Activated naive CD4-positive, alpha-beta T cell treated with anti-CD3 and anti-CD28 coated beads, Interleukin-2, amount 10 ng/mL, durations not matched to agents 7 days and 5 days (primary cell): ENCODE measurements at regions not wholly inside any gene's neighbourhood (a gene's known extent, or its start where the extent isn't known, plus 50 kb on each side); places are given as distances from the start of the nearest gene placed in this dataset.

Experiments used
- CTCF ChIA-PET: fragments of 350-600 bp; sonication (Branson Sonifier 250); formaldehyde crosslinking; loops from one replicate; lab custom pipeline; 2021; ENCODE audit warnings: antibody characterized with exemption; lab: Charles Lee
- DNase-seq: peaks from one replicate; pipeline ENCODE4 v3.0.0-alpha.2; 2020
- H3K27ac Mint-ChIP-seq: one replicate; pipeline ENCODE4 v1.8.0; 2021; ENCODE audit warnings: mild to moderate bottlenecking, moderate library complexity, mixed read lengths
- H3K27me3 Mint-ChIP-seq: one replicate; pipeline ENCODE4 v1.8.0; 2021; ENCODE audit warnings: mild to moderate bottlenecking, mixed read lengths
- H3K36me3 Mint-ChIP-seq: one replicate; pipeline ENCODE4 v1.8.0; 2021; ENCODE audit warnings: mixed read lengths
- H3K4me1 Mint-ChIP-seq: one replicate; pipeline ENCODE4 v1.8.0; 2021; ENCODE audit warnings: mixed read lengths
- H3K4me3 Mint-ChIP-seq: one replicate; pipeline ENCODE4 v1.8.0; 2021; ENCODE audit warnings: mild to moderate bottlenecking, moderate library complexity, mixed read lengths
- H3K9me3 Mint-ChIP-seq: one replicate; pipeline ENCODE4 v1.8.0; 2021; ENCODE audit warnings: mixed read lengths

DNA sequence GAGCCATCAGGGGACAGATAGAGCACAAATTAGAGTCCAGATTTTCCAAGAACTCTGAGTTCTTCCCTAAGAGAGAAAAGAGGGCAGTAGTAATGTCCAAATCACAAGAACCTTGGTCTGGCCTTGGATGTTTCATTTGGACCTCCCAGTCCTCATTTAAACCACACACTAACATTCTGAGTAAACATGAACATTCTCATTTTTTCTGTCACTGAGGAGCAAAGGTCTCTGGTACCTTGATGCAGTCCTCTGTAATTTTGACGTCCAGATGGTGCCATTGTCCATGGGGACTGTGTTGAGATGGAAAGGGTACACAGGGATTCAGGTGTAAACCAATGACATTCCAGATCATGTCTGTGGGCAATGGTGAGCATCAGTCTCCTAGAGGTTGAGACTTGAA is 225.4 kb upstream of the PHYHIPL start:
- H3K36me3 Mint-ChIP-seq: no peaks in the 10 kb centered on the region
- no peak overlapping the region for H3K4me3 Mint-ChIP-seq
- no peaks in the 10 kb centered on the region for H3K9me3 Mint-ChIP-seq
- DNase-seq: no peak
- CTCF ChIA-PET: interaction anchor here (1.9 kb wide), 1 partner anchor 17 kb away, joined by 8 read pairs; no protein-coding TSS in a partner anchor
- no peaks in the 10 kb centered on the region for H3K27me3 Mint-ChIP-seq
- H3K27ac Mint-ChIP-seq: no peak overlapping the region
- H3K4me1 Mint-ChIP-seq: no peaks in the 10 kb centered on the region

DNA sequence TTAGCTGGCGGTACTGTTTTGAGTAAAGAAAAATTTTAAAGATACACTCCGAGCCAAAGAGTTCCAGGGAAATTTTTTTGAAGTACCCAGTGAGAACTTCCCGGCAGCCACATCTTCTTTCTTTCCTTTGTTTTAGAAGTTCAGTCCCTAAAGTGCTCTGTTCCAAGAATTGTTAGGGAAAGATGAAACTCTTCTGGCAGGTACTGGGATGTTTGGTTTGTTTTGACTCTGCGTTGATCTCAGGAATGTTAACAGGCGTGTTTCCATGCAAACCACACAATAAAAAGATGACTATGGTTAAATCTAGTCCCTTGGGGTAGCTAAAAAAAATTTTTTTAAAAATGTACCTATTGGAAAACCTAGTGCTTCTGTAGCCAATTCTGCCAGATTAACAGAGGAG is 224.7 kb upstream of the PHYHIPL start:
- no peaks in the 10 kb centered on the region for H3K36me3 Mint-ChIP-seq
- no peak overlapping the region for H3K27ac Mint-ChIP-seq
- no peak for DNase-seq
- H3K4me1 Mint-ChIP-seq: no peaks in the 10 kb centered on the region
- CTCF ChIA-PET: interaction anchor here (1.2 to 1.9 kb wide), 3 partner anchors 16 to 671 kb away, joined by 3 to 8 read pairs (median 4); no protein-coding TSS in a partner anchor
- H3K9me3 Mint-ChIP-seq: no peaks in the 10 kb centered on the region
- no peaks in the 10 kb centered on the region for H3K27me3 Mint-ChIP-seq
- H3K4me3 Mint-ChIP-seq: no peak overlapping the region

GRCh38 chr10:58952162-58952601 is 224.3 kb upstream of the PHYHIPL start:
- CTCF ChIA-PET: interaction anchor here (0.6 to 1.9 kb wide), 5 partner anchors 16 to 1191 kb away, joined by 3 to 8 read pairs (median 3); no protein-coding TSS in a partner anchor

GRCh38 chr10:58952747-58953466 is 223.5 kb upstream of the PHYHIPL start:
- Mint-ChIP-seq H3K27ac (no peak overlapping the region), H3K9me3 (no peaks in the 10 kb centered on the region), H3K27me3 (no peaks in the 10 kb centered on the region), H3K36me3 (no peaks in the 10 kb centered on the region), H3K4me3 (no peak overlapping the region), H3K4me1 (no peaks in the 10 kb centered on the region)
- CTCF ChIA-PET: interaction anchor here (0.6 to 1.9 kb wide), 6 partner anchors 15 to 1191 kb away, joined by 3 to 8 read pairs (median 4); no protein-coding TSS in a partner anchor
- DNase-seq: peak; percentile 22

More at GRCh38 chr10:58952162-58952601, 224.3 kb upstream of the PHYHIPL start:
- Mint-ChIP-seq H3K9me3 (no peaks in the 10 kb centered on the region), H3K4me3 (no peak overlapping the region), H3K36me3 (no peaks in the 10 kb centered on the region), H3K4me1 (no peaks in the 10 kb centered on the region), H3K27me3 (no peaks in the 10 kb centered on the region), H3K27ac (no peak overlapping the region)
- no peak for DNase-seq

GRCh38 chr10:58954178-58954577 is 222.3 kb upstream of the PHYHIPL start:
- H3K4me3 Mint-ChIP-seq: no peak overlapping the region
- H3K4me1 Mint-ChIP-seq: no peaks in the 10 kb centered on the region
- DNase-seq: no peak
- H3K36me3 Mint-ChIP-seq: no peaks in the 10 kb centered on the region
- CTCF ChIA-PET: no interaction called here
- no peak overlapping the region for H3K27ac Mint-ChIP-seq
- H3K27me3 Mint-ChIP-seq: no peaks in the 10 kb centered on the region
- no peaks in the 10 kb centered on the region for H3K9me3 Mint-ChIP-seq

GRCh38 chr10:58955615-58956014 is 220.8 kb upstream of the PHYHIPL start:
- CTCF ChIA-PET: interaction anchor here (1.0 kb wide), 1 partner anchor 8 kb away, joined by 3 read pairs; no protein-coding TSS in a partner anchor
- Mint-ChIP-seq H3K4me3 (no peak overlapping the region), H3K4me1 (no peaks in the 10 kb centered on the region), H3K9me3 (no peaks in the 10 kb centered on the region), H3K36me3 (no peaks in the 10 kb centered on the region), H3K27me3 (no peaks in the 10 kb centered on the region), H3K27ac (no peak overlapping the region)
- no peak for DNase-seq

GRCh38 chr10:58956926-58957325 is 219.5 kb upstream of the PHYHIPL start:
- Mint-ChIP-seq H3K4me3 (no peak overlapping the region), H3K9me3 (no peaks in the 10 kb centered on the region), H3K27ac (no peak overlapping the region), H3K27me3 (no peaks in the 10 kb centered on the region), H3K4me1 (no peaks in the 10 kb centered on the region), H3K36me3 (no peaks in the 10 kb centered on the region)
- no peak for DNase-seq
- CTCF ChIA-PET: no interaction called here

DNA sequence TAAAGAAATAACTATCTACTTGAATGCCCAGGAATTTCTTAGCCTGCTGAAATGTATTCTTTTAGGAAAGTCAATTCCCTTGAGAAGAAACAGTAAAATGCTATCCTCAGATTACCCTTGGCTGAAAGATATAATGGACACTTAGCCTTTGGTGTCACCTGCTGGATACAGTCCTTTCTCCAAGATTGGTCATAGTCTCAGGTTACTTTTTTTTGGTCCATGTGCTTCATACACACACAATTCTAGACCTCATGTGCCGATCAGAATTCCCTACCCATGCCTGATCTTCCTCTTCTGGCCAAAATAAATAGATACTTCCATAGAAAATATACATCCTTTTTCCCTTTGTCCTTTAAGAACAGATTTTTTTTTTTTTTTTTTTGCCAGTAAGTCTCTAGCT is 218.9 kb upstream of the PHYHIPL start:
- no peak overlapping the region for H3K4me3 Mint-ChIP-seq
- H3K27ac Mint-ChIP-seq: no peak overlapping the region
- no peaks in the 10 kb centered on the region for H3K9me3 Mint-ChIP-seq
- CTCF ChIA-PET: no interaction called here
- no peak for DNase-seq
- no peaks in the 10 kb centered on the region for H3K4me1 Mint-ChIP-seq
- H3K36me3 Mint-ChIP-seq: no peaks in the 10 kb centered on the region
- no peaks in the 10 kb centered on the region for H3K27me3 Mint-ChIP-seq

DNA sequence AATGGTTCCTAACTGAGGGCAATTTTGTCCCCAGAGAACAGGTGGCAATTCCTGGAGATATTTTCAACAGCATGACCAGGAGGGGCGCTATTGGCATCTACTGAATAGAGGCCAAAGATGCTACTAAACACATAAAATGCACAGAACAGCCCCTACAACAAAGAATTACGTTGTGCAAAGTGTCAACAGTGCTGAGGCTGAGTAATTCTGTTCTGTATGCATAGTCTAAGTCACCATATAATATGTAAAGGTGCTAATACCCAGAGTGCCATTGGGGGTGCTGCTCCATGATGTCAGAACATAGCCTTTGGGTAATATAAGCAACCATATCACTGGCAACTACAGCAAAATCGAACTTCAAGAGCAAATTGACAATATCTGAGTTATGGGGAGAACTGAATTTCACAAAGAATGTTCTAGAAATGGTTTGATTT is 213.3 kb upstream of the PHYHIPL start:
- no peak for DNase-seq
- Mint-ChIP-seq H3K4me1 (no peaks in the 10 kb centered on the region), H3K27ac (no peak overlapping the region), H3K36me3 (no peaks in the 10 kb centered on the region), H3K4me3 (no peak overlapping the region), H3K9me3 (no peaks in the 10 kb centered on the region), H3K27me3 (peaks cover 7% of the 10 kb centered on the region)
- CTCF ChIA-PET: no interaction called here

GRCh38 chr10:58963723-58964124 is 212.7 kb upstream of the PHYHIPL start:
- Mint-ChIP-seq H3K4me1 (no peaks in the 10 kb centered on the region), H3K4me3 (no peak overlapping the region), H3K9me3 (no peaks in the 10 kb centered on the region), H3K27me3 (peaks cover 7% of the 10 kb centered on the region), H3K27ac (no peak overlapping the region), H3K36me3 (no peaks in the 10 kb centered on the region)
- CTCF ChIA-PET: interaction anchor here (1.2 kb wide), 1 partner anchor 9 kb away, joined by 3 read pairs; no protein-coding TSS in a partner anchor
- DNase-seq: no peak

DNA sequence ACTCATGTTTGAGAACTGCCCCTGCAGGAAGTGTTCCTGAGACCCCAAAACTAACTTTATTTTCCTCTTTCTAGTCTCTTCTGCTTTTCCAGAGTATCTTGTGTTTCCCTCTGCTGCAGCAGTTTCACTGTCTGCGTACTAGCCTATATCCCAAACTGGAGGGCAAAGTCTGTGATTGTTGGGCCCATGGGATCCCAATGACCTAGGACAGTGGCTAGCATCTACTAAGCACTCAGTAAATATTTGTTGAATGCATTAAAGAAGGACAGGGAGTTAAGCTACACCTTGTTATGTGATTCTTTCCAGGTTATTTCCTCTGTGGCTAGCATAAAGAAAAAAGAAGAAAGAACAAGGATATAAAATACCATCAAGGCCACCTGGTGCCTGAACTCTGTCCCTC is 210.6 kb upstream of the PHYHIPL start:
- H3K4me1 Mint-ChIP-seq: no peaks in the 10 kb centered on the region
- DNase-seq: no peak
- H3K4me3 Mint-ChIP-seq: no peak overlapping the region
- no peaks in the 10 kb centered on the region for H3K36me3 Mint-ChIP-seq
- H3K9me3 Mint-ChIP-seq: no peaks in the 10 kb centered on the region
- CTCF ChIA-PET: no interaction called here
- H3K27me3 Mint-ChIP-seq: peaks cover 7% of the 10 kb centered on the region
- no peak overlapping the region for H3K27ac Mint-ChIP-seq

- Mint-ChIP-seq H3K4me1 (no peaks in the 10 kb centered on the region), H3K27ac (no peak overlapping the region), H3K36me3 (no peaks in the 10 kb centered on the region), H3K27me3 (peaks cover 7% of the 10 kb centered on the region), H3K9me3 (no peaks in the 10 kb centered on the region), H3K4me3 (no peak overlapping the region)
- no peak for DNase-seq
- CTCF ChIA-PET: interaction anchor here (2.3 kb wide), 1 partner anchor 16 kb away, joined by 8 read pairs; no protein-coding TSS in a partner anchor
Observed at GRCh38 chr10:58967551-58968388, 208.7 kb upstream of the PHYHIPL start.

- Mint-ChIP-seq H3K4me3 (no peak overlapping the region), H3K4me1 (no peaks in the 10 kb centered on the region)
- CTCF ChIA-PET: interaction anchor here (2.3 kb wide), 1 partner anchor 17 kb away, joined by 8 read pairs; no protein-coding TSS in a partner anchor
Observed at GRCh38 chr10:58968389-58968755, 208.1 kb upstream of the PHYHIPL start.

DNA sequence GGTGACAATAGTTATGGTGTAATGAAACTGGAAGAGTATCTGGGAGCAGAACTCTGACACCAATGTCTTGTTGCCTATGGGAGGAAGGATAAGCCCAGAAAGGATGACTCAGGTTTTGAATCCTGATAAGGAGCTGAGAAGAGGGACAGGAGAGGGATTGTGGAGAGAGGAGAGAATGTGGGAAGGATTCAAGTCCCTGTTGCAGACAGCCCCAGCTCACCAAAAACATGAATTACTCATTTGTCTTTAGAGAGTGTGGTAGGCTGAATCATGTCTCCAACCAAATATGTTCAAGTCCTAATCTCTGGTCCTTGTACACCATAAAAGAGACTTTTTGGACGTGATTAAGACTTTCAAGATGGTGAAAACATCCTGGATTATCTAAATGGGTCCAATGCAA is 206.9 kb upstream of the PHYHIPL start:
- H3K27ac Mint-ChIP-seq: no peak overlapping the region
- H3K27me3 Mint-ChIP-seq: peaks cover 7% of the 10 kb centered on the region
- no peaks in the 10 kb centered on the region for H3K4me1 Mint-ChIP-seq
- DNase-seq: no peak
- no peak overlapping the region for H3K4me3 Mint-ChIP-seq
- CTCF ChIA-PET: no interaction called here
- no peaks in the 10 kb centered on the region for H3K9me3 Mint-ChIP-seq
- H3K36me3 Mint-ChIP-seq: no peaks in the 10 kb centered on the region

More at GRCh38 chr10:58968389-58968755, 208.1 kb upstream of the PHYHIPL start:
- no peaks in the 10 kb centered on the region for H3K9me3 Mint-ChIP-seq
- H3K27ac Mint-ChIP-seq: no peak overlapping the region
- H3K27me3 Mint-ChIP-seq: peaks cover 7% of the 10 kb centered on the region
- DNase-seq: no peak
- no peaks in the 10 kb centered on the region for H3K36me3 Mint-ChIP-seq
